Anterior cingulate cortex (tissue), 58 donors: ENCODE measurements at regions not wholly inside any gene's neighbourhood (a gene's known extent, or its start where the extent isn't known, plus 50 kb on each side); places are given as distances from the start of the nearest gene placed in this dataset.
"Not testable (repeated sequence)": the region's sequence is repeated elsewhere in the genome, so short reads cannot be mapped to it uniquely, and the experiment has no call there.

Experiments
- DNase-seq, 58 donors: peaks; one replicate each; lab custom pipeline; 2025; lab: John Stamatoyannopoulos, UW

- no peak for DNase-seq
Observed at GRCh38 chr10:57890691-57891090, 377.0 kb downstream of the IPMK start.

GRCh38 chr10:57885618-57885968 is 382.1 kb downstream of the IPMK start:
- DNase-seq, result not testable (repeated sequence)

- DNase-seq, result no peak
Observed at GRCh38 chr10:57884965-57885617, 382.6 kb downstream of the IPMK start.

GRCh38 chr10:57884407-57884806 is 383.3 kb downstream of the IPMK start:
- DNase-seq, result no peak

- DNase-seq, result no peak
Observed at GRCh38 chr10:57880446-57881227, 387.1 kb downstream of the IPMK start.

GRCh38 chr10:57874810-57875209 is 392.9 kb downstream of the IPMK start:
- no peak for DNase-seq

GRCh38 chr10:57867241-57867640 is 400.5 kb downstream of the IPMK start:
- no peak for DNase-seq

- DNase-seq, result no peak
Observed at GRCh38 chr10:57864765-57865680, 402.7 kb downstream of the IPMK start.

GRCh38 chr10:57849691-57850357 is 417.9 kb downstream of the IPMK start:
- DNase-seq, result no peak

- DNase-seq, result no peak
Observed at GRCh38 chr10:57846307-57847065, 421.2 kb downstream of the IPMK start.

- no peak for DNase-seq
Observed at GRCh38 chr10:57844387-57844998, 423.2 kb downstream of the IPMK start.

GRCh38 chr10:57830877-57831560 is 436.7 kb downstream of the IPMK start:
- no peak for DNase-seq

- DNase-seq, result no peak
Observed at GRCh38 chr10:57825015-57825414, 442.7 kb downstream of the IPMK start.

- DNase-seq, result no peak
Observed at GRCh38 chr10:57823398-57823797, 444.3 kb downstream of the IPMK start.

- no peak for DNase-seq
Observed at GRCh38 chr10:57822965-57823364, 444.7 kb downstream of the IPMK start.

GRCh38 chr10:57818522-57818921 is 449.2 kb downstream of the IPMK start:
- DNase-seq, result no peak

GRCh38 chr10:57817741-57818140 is 450.0 kb downstream of the IPMK start:
- no peak for DNase-seq

- DNase-seq, result no peak
Observed at GRCh38 chr10:57815949-57816348, 451.7 kb downstream of the IPMK start.

GRCh38 chr10:57809961-57810360 is 457.7 kb downstream of the IPMK start:
- DNase-seq, result no peak
